ENCODE measurements at regions not wholly inside any gene's neighbourhood (a gene's known extent, or its start where the extent isn't known, plus 50 kb on each side); places are given as distances from the start of the nearest gene placed in this dataset.

DNA sequence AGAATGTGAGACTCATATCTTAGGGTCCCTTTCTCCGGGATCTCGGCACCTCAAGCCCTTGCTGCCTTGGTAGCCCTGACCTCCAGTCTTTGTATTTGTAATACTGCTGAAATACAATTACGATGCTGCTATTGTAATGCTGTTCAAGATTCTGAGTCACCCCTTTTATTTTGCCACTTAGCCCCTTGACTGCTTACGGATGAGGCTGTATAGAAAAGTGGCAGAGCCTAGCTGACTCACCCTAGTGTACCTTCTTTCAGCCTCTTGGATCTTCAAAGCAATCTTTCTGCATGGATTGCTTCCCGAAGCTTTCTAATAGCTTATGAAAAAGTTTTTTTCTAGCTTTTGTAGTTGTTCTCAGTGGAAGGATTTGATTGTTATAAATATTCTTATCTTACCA, 187.9 kb downstream of the KCNJ2 start:
- no peak overlapping the region for H3K4me3 ChIP-seq (ENCODE audit: low read depth, low read length)
- TF ChIP-seq, protein P1, sequence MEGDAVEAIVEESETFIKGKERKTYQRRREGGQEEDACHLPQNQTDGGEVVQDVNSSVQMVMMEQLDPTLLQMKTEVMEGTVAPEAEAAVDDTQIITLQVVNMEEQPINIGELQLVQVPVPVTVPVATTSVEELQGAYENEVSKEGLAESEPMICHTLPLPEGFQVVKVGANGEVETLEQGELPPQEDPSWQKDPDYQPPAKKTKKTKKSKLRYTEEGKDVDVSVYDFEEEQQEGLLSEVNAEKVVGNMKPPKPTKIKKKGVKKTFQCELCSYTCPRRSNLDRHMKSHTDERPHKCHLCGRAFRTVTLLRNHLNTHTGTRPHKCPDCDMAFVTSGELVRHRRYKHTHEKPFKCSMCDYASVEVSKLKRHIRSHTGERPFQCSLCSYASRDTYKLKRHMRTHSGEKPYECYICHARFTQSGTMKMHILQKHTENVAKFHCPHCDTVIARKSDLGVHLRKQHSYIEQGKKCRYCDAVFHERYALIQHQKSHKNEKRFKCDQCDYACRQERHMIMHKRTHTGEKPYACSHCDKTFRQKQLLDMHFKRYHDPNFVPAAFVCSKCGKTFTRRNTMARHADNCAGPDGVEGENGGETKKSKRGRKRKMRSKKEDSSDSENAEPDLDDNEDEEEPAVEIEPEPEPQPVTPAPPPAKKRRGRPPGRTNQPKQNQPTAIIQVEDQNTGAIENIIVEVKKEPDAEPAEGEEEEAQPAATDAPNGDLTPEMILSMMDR (IDR thresholded peaks at IDR 0.05; ENCODE audit: control insufficient read depth, extremely low read depth, insufficient read depth) = no peak
- no peak for DNase-seq (ENCODE audit: low read depth)

DNA sequence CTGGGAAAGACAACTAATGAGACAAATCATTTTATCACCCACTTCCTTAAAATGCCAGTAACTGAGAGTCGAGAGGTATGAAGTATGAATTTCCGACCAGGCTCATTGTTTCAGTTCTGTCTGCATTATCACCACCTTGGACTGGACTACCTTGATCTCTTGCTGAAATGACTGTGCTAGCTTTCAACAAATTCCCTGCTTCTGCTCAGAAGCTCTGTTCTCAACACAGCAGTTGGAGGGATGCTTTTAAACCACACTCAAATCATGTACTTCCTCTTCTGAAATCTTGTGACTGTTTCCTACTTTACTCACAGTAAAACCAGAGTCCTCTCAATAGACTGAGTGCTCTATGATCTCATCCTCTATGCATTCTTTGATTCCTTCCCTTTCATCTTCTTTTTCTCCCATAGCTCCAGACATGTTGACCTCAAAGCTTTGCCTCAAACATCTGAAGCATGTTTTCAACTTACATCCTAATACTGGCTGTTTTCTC, 195.8 kb downstream of the KCNJ2 start:
- no peak for DNase-seq (ENCODE audit: low read depth)
- no peak overlapping the region for H3K4me3 ChIP-seq (ENCODE audit: low read depth, low read length)
- TF ChIP-seq, protein P1 (IDR thresholded peaks at IDR 0.05; ENCODE audit: control insufficient read depth, extremely low read depth, insufficient read depth) = no peak

DNA sequence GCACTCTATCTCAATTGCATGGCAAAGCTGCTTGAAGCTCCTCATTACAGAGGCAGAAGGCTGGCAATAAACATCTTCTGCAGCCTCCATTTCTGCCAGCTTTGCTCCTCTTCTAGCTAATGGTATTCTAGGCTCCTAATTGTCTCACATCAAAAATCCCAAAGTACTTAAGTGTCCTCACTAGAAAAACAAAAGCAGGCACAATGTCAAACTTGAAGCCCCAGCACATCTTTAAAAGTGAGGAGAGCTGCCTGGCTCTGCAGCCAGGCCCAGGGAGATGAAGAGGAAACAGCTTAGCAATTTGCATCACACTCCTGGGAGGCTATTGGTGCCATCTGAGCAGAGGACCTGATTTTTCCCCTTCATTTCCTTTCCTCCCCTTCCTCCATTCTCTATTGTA, 197.1 kb downstream of the KCNJ2 start:
- TF ChIP-seq, protein P1 (IDR thresholded peaks at IDR 0.05; ENCODE audit: control insufficient read depth, extremely low read depth, insufficient read depth) = no peak
- DNase-seq (ENCODE audit: low read depth) = no peak
- H3K4me3 ChIP-seq (ENCODE audit: low read depth, low read length) = no peak overlapping the region

GRCh38 chr17:70368011-70368410, 198.7 kb downstream of the KCNJ2 start:
- DNase-seq (ENCODE audit: low read depth) = no peak
- no peak overlapping the region for H3K4me3 ChIP-seq (ENCODE audit: low read depth, low read length)
- TF ChIP-seq, protein P1 (IDR thresholded peaks at IDR 0.05; ENCODE audit: control insufficient read depth, extremely low read depth, insufficient read depth) = no peak

GRCh38 chr17:70369391-70369790, 200.1 kb downstream of the KCNJ2 start:
- DNase-seq (ENCODE audit: low read depth) = no peak

GRCh38 chr17:70370816-70371215, 201.5 kb downstream of the KCNJ2 start:
- no peak overlapping the region for H3K4me3 ChIP-seq (ENCODE audit: low read depth, low read length)
- DNase-seq (ENCODE audit: low read depth) = no peak
- TF ChIP-seq, protein P1 (IDR thresholded peaks at IDR 0.05; ENCODE audit: control insufficient read depth, extremely low read depth, insufficient read depth) = no peak

More at GRCh38 chr17:70369391-70369790, 200.1 kb downstream of the KCNJ2 start:
- TF ChIP-seq, protein P1 (IDR thresholded peaks at IDR 0.05; ENCODE audit: control insufficient read depth, extremely low read depth, insufficient read depth) = no peak
- no peak overlapping the region for H3K4me3 ChIP-seq (ENCODE audit: low read depth, low read length)

GRCh38 chr17:70373369-70373768, 204.0 kb downstream of the KCNJ2 start:
- DNase-seq (ENCODE audit: low read depth) = no peak
- H3K4me3 ChIP-seq (ENCODE audit: low read depth, low read length) = no peak overlapping the region
- TF ChIP-seq, protein P1 (IDR thresholded peaks at IDR 0.05; ENCODE audit: control insufficient read depth, extremely low read depth, insufficient read depth) = no peak

All from LNCaP clone FGC (cell line).